ENCODE measurements at regions not wholly inside any gene's neighbourhood (a gene's known extent, or its start where the extent isn't known, plus 50 kb on each side); places are given as distances from the start of the nearest gene placed in this dataset.

DNA sequence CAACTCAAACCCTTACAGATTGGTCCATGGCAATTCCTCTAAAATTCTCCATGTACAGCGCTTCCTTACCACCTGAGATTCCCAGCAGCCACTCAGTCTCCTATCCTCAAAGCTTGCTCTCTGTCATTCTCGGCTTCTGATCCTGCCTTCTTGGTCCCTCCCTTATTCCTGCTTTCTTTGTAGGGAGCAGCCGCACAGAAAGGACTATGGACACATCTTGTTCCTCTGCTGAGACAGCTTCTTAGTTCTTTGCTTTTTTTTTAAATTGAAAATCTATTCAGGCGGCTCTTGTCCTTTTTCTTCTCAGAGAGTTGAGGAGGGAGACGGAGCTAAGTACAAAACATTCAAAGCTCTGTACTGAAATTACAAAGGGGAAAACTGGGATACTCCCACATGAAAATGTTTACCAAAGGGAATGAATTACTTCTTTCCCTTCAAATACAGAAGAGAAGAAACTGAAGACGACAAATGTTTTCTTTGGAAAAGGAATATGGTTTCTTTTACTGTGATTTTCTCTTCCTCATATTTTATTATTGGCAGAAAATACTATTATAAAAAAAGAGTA, 285.1 kb downstream of the IL20RB start:
- Histone ChIP-seq H3K4me3 (ENCODE audit: low read length, poor library complexity, severe bottlenecking) (no peak overlapping the region), H3K4me2 (ENCODE audit: low read depth, low read length, poor library complexity, severe bottlenecking) (no peak overlapping the region), H3K9me2 (replicated peaks; ENCODE audit: low read depth, low read length) (0 out of 2 replicates have a peak, but pooled peaks cover 4% of the 10 kb centered on the region), H4K20me1 (ENCODE audit: insufficient read depth, low read length, poor library complexity, severe bottlenecking) (no peaks in the 10 kb centered on the region), H3K9ac (ENCODE audit: low read depth, low read length, poor library complexity, severe bottlenecking) (no peak overlapping the region), H3K79me2 (ENCODE audit: insufficient read depth, low read length) (no peaks in the 10 kb centered on the region), H3K36me3 (ENCODE audit: insufficient read depth, low read length) (no peaks in the 10 kb centered on the region), H3K9me3 (ENCODE audit: insufficient read depth, low read depth, low read length) (no peaks in the 10 kb centered on the region), H3K4me1 (ENCODE audit: insufficient read depth, low read length, poor library complexity, severe bottlenecking) (no peaks in the 10 kb centered on the region), H3K27me3 (ENCODE audit: insufficient read depth, low read length, poor library complexity, severe bottlenecking) (no peaks in the 10 kb centered on the region), H2AFZ (ENCODE audit: low read length) (no peak overlapping the region), H3F3A (ENCODE audit: low read depth) (no peaks in the 10 kb centered on the region)
- TF ChIP-seq EZH2phosphoT487 (IDR thresholded peaks at IDR 0.05; ENCODE audit: borderline replicate concordance) = no peak
- TF ChIP-seq, protein P1, sequence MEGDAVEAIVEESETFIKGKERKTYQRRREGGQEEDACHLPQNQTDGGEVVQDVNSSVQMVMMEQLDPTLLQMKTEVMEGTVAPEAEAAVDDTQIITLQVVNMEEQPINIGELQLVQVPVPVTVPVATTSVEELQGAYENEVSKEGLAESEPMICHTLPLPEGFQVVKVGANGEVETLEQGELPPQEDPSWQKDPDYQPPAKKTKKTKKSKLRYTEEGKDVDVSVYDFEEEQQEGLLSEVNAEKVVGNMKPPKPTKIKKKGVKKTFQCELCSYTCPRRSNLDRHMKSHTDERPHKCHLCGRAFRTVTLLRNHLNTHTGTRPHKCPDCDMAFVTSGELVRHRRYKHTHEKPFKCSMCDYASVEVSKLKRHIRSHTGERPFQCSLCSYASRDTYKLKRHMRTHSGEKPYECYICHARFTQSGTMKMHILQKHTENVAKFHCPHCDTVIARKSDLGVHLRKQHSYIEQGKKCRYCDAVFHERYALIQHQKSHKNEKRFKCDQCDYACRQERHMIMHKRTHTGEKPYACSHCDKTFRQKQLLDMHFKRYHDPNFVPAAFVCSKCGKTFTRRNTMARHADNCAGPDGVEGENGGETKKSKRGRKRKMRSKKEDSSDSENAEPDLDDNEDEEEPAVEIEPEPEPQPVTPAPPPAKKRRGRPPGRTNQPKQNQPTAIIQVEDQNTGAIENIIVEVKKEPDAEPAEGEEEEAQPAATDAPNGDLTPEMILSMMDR (conservative IDR thresholded peaks at IDR 0.05; ENCODE audit: low read length) = no peak

DNA sequence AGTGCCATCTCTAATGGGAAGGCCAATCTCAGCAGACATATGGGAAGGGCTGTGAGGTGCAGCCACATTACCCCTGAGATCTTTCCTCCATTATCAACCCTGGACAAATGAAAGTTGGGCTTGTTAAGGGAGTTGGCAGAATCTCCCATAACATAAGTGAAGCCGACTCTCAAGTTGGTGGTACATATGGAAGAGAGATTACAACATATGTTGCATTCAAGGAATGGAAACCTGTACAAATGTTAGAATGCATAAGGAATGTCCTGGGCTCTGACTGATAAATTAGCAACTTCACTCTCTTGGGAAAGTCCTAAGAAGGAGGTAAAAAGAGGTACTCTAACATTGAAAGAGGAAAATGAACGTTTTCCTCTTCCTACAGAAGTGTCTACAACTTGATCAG, 288.7 kb downstream of the IL20RB start:
- no peak overlapping the region for H3K4me2 ChIP-seq (ENCODE audit: low read depth, low read length, poor library complexity, severe bottlenecking)
- H2AFZ ChIP-seq (ENCODE audit: low read length) = no peak overlapping the region
- no peaks in the 10 kb centered on the region for H4K20me1 ChIP-seq (ENCODE audit: insufficient read depth, low read length, poor library complexity, severe bottlenecking)
- H3K79me2 ChIP-seq (ENCODE audit: insufficient read depth, low read length) = no peaks in the 10 kb centered on the region
- no peaks in the 10 kb centered on the region for H3K9me3 ChIP-seq (ENCODE audit: insufficient read depth, low read depth, low read length)
- H3K4me3 ChIP-seq (ENCODE audit: low read length, poor library complexity, severe bottlenecking) = no peak overlapping the region
- TF ChIP-seq, protein P1 (conservative IDR thresholded peaks at IDR 0.05; ENCODE audit: low read length) = no peak
- no peak for TF ChIP-seq EZH2phosphoT487 (IDR thresholded peaks at IDR 0.05; ENCODE audit: borderline replicate concordance)
- H3K9ac ChIP-seq (ENCODE audit: low read depth, low read length, poor library complexity, severe bottlenecking) = no peak overlapping the region
- H3F3A ChIP-seq (ENCODE audit: low read depth) = no peaks in the 10 kb centered on the region
- 0 out of 2 replicates have a peak, but pooled peaks cover 4% of the 10 kb centered on the region for H3K9me2 ChIP-seq (replicated peaks; ENCODE audit: low read depth, low read length)
- no peaks in the 10 kb centered on the region for H3K4me1 ChIP-seq (ENCODE audit: insufficient read depth, low read length, poor library complexity, severe bottlenecking)
- no peaks in the 10 kb centered on the region for H3K36me3 ChIP-seq (ENCODE audit: insufficient read depth, low read length)
- H3K27me3 ChIP-seq (ENCODE audit: insufficient read depth, low read length, poor library complexity, severe bottlenecking) = no peaks in the 10 kb centered on the region

DNA sequence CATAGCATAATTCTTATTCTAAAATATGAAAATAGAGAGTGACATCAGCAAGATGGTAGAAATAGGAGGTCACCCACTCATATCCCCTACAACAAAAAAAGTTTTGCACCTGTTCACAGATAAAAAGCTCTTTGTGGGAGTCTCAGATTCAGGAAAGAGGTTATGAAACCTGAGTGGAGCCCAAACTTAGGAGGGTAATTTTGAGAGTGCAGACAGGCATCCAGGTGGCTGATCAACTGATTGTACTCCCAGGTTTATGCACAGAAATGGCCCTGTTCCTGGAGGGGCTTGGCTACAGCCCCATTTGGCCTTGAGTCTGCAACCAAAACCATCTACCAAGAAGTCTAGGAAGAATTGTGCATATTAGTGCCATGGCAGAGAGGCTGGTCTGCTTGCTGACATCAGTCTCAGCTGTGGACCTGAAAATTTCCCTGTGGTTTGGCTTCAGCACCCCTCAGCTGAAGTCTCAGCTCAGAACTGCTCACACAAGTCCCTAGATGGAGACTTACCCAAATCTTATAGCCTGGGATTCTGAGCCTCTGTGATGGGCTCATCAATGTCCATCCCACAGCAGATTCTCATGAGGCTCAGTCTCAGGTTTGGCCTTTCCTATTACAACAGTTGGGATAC, 291.6 kb downstream of the IL20RB start:
- H3K4me2 ChIP-seq (ENCODE audit: low read depth, low read length, poor library complexity, severe bottlenecking) = no peak overlapping the region
- H3K4me1 ChIP-seq (ENCODE audit: insufficient read depth, low read length, poor library complexity, severe bottlenecking) = no peaks in the 10 kb centered on the region
- no peaks in the 10 kb centered on the region for H3K27me3 ChIP-seq (ENCODE audit: insufficient read depth, low read length, poor library complexity, severe bottlenecking)
- H3F3A ChIP-seq (ENCODE audit: low read depth) = no peaks in the 10 kb centered on the region
- TF ChIP-seq, protein P1 (conservative IDR thresholded peaks at IDR 0.05; ENCODE audit: low read length) = no peak
- TF ChIP-seq EZH2phosphoT487 (IDR thresholded peaks at IDR 0.05; ENCODE audit: borderline replicate concordance) = no peak
- no peaks in the 10 kb centered on the region for H3K36me3 ChIP-seq (ENCODE audit: insufficient read depth, low read length)
- H4K20me1 ChIP-seq (ENCODE audit: insufficient read depth, low read length, poor library complexity, severe bottlenecking) = no peaks in the 10 kb centered on the region
- no peaks in the 10 kb centered on the region for H3K79me2 ChIP-seq (ENCODE audit: insufficient read depth, low read length)
- no peak overlapping the region for H3K9ac ChIP-seq (ENCODE audit: low read depth, low read length, poor library complexity, severe bottlenecking)
- H3K9me3 ChIP-seq (ENCODE audit: insufficient read depth, low read depth, low read length) = no peaks in the 10 kb centered on the region
- no peak overlapping the region for H3K4me3 ChIP-seq (ENCODE audit: low read length, poor library complexity, severe bottlenecking)
- H2AFZ ChIP-seq (ENCODE audit: low read length) = no peak overlapping the region
- 0 out of 2 replicates have a peak, but pooled peaks cover 4% of the 10 kb centered on the region for H3K9me2 ChIP-seq (replicated peaks; ENCODE audit: low read depth, low read length)
